HG03039 (cell line): ENCODE measurements at regions not wholly inside any gene's neighbourhood (a gene's known extent, or its start where the extent isn't known, plus 50 kb on each side); places are given as distances from the start of the nearest gene placed in this dataset.

Experiments
- ATAC-seq: cut with Tn5 transposase; IDR thresholded peaks from one replicate; pipeline ENCODE4 v1.9.1; 2021; ENCODE audit warnings: mild to moderate bottlenecking, moderate library complexity; ENCODE audit not compliant: unreplicated experiment

- no peak for ATAC-seq
Observed at GRCh38 chr3:99131876-99132275, 230.4 kb upstream of the DCBLD2 start.

- no peak for ATAC-seq
Observed at GRCh38 chr3:99128725-99129505, 227.4 kb upstream of the DCBLD2 start.

- no peak for ATAC-seq
Observed at GRCh38 chr3:99128235-99128634, 226.7 kb upstream of the DCBLD2 start.

- no peak for ATAC-seq
Observed at GRCh38 chr3:99126316-99126715, 224.8 kb upstream of the DCBLD2 start.

- ATAC-seq: no peak
Observed at GRCh38 chr3:99119385-99119784, 217.9 kb upstream of the DCBLD2 start.

- ATAC-seq: no peak
Observed at GRCh38 chr3:99118381-99118780, 216.9 kb upstream of the DCBLD2 start.

GRCh38 chr3:99114565-99115291 is 213.2 kb upstream of the DCBLD2 start:
- ATAC-seq: no peak

- ATAC-seq: peak; percentile 53
Observed at GRCh38 chr3:99111235-99111634, 209.7 kb upstream of the DCBLD2 start.

- no peak for ATAC-seq
Observed at GRCh38 chr3:99110401-99110800, 208.9 kb upstream of the DCBLD2 start.

GRCh38 chr3:99108508-99108907 is 207.0 kb upstream of the DCBLD2 start:
- no peak for ATAC-seq

- no peak for ATAC-seq
Observed at GRCh38 chr3:99094606-99095005, 193.1 kb upstream of the DCBLD2 start.

GRCh38 chr3:99087277-99087676 is 185.8 kb upstream of the DCBLD2 start:
- ATAC-seq: no peak

- ATAC-seq: no peak
Observed at GRCh38 chr3:99084826-99085225, 183.3 kb upstream of the DCBLD2 start.

GRCh38 chr3:99084156-99084555 is 182.7 kb upstream of the DCBLD2 start:
- no peak for ATAC-seq

- ATAC-seq: no peak
Observed at GRCh38 chr3:99071096-99071495, 169.6 kb upstream of the DCBLD2 start.

- no peak for ATAC-seq
Observed at GRCh38 chr3:99069973-99070372, 168.5 kb upstream of the DCBLD2 start.

- no peak for ATAC-seq
Observed at GRCh38 chr3:99066863-99067262, 165.4 kb upstream of the DCBLD2 start.

- no peak for ATAC-seq
Observed at GRCh38 chr3:99049164-99049563, 147.7 kb upstream of the DCBLD2 start.

GRCh38 chr3:99041747-99042146 is 140.3 kb upstream of the DCBLD2 start:
- ATAC-seq: no peak

- ATAC-seq: no peak
Observed at GRCh38 chr3:99031778-99032177, 130.3 kb upstream of the DCBLD2 start.

- ATAC-seq: peak; percentile 89
Observed at GRCh38 chr3:99023590-99024192, 122.2 kb upstream of the DCBLD2 start.

- no peak for ATAC-seq
Observed at GRCh38 chr3:99021466-99021865, 120.0 kb upstream of the DCBLD2 start.
